ENCODE measurements at regions not wholly inside any gene's neighbourhood (a gene's known extent, or its start where the extent isn't known, plus 50 kb on each side); places are given as distances from the start of the nearest gene placed in this dataset.

DNA sequence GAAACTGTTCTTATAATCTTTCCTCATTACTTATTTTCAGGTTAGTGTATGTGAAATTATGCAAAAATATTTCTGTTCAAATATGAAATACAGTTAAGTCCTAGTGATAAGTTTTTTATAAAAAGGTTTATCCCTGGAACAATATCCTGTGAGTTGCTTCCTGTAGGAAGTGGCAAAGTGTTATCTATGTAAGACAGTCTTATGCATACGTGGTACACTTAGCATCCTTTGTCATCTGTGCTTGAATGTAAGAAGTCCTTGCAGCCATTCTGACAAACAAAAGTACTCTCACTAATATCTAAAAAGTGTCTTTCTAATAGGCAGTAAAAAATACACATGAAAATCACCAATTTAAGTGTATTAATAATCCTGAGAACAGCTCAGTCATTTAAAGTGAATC, 372.5 kb upstream of the BCHE start:
- DNase-seq (no peak), ATAC-seq (no peak)
- in situ Hi-C loops (cut with MboI; ENCODE audit: low sequenced_read_pairs in 4 of 4) (no loop called here), intact Hi-C loops (cut with DNase I; ENCODE audit: low total_unique reads) (no loop called here)
- no peak for TF ChIP-seq POLR2A (IDR thresholded peaks at IDR 0.05)
- TF ChIP-seq, protein P1, sequence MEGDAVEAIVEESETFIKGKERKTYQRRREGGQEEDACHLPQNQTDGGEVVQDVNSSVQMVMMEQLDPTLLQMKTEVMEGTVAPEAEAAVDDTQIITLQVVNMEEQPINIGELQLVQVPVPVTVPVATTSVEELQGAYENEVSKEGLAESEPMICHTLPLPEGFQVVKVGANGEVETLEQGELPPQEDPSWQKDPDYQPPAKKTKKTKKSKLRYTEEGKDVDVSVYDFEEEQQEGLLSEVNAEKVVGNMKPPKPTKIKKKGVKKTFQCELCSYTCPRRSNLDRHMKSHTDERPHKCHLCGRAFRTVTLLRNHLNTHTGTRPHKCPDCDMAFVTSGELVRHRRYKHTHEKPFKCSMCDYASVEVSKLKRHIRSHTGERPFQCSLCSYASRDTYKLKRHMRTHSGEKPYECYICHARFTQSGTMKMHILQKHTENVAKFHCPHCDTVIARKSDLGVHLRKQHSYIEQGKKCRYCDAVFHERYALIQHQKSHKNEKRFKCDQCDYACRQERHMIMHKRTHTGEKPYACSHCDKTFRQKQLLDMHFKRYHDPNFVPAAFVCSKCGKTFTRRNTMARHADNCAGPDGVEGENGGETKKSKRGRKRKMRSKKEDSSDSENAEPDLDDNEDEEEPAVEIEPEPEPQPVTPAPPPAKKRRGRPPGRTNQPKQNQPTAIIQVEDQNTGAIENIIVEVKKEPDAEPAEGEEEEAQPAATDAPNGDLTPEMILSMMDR (IDR thresholded peaks at IDR 0.05 in 4 of 5, conservative IDR thresholded peaks at IDR 0.05 in 1 of 5), result no peak
- Histone ChIP-seq H3K9me3 (no peaks in the 10 kb centered on the region), H3K4me1 (no peaks in the 10 kb centered on the region), H3K27me3 (no peaks in the 10 kb centered on the region), H3K27ac (no peak overlapping the region), H3K36me3 (no peaks in the 10 kb centered on the region), H3K4me3 (no peak overlapping the region)

GRCh38 chr3:166205158-166205557, 367.9 kb upstream of the BCHE start:
- DNase-seq (no peak), ATAC-seq (no peak)
- no peak for TF ChIP-seq POLR2A (IDR thresholded peaks at IDR 0.05)
- TF ChIP-seq, protein P1 (IDR thresholded peaks at IDR 0.05 in 4 of 5, conservative IDR thresholded peaks at IDR 0.05 in 1 of 5), result no peak
- H3K36me3 ChIP-seq, result no peaks in the 10 kb centered on the region
- in situ Hi-C loops (cut with MboI; ENCODE audit: low sequenced_read_pairs in 4 of 4), result no loop called here
- H3K27me3 ChIP-seq, result no peaks in the 10 kb centered on the region
- intact Hi-C loops (cut with DNase I; ENCODE audit: low total_unique reads), result no loop called here
- H3K27ac ChIP-seq, result no peak overlapping the region
- no peaks in the 10 kb centered on the region for H3K4me1 ChIP-seq
- H3K4me3 ChIP-seq, result no peak overlapping the region
- H3K9me3 ChIP-seq, result no peaks in the 10 kb centered on the region

GRCh38 chr3:166201476-166201875, 364.3 kb upstream of the BCHE start:
- Histone ChIP-seq H3K36me3 (no peaks in the 10 kb centered on the region), H3K27me3 (no peaks in the 10 kb centered on the region), H3K27ac (no peak overlapping the region), H3K9me3 (no peaks in the 10 kb centered on the region), H3K4me1 (no peaks in the 10 kb centered on the region), H3K4me3 (no peak overlapping the region)
- in situ Hi-C loops (cut with MboI; ENCODE audit: low sequenced_read_pairs in 4 of 4) (no loop called here), intact Hi-C loops (cut with DNase I; ENCODE audit: low total_unique reads) (no loop called here)
- ATAC-seq (no peak), DNase-seq (no peak)
- TF ChIP-seq POLR2A (IDR thresholded peaks at IDR 0.05), result no peak
- TF ChIP-seq, protein P1 (IDR thresholded peaks at IDR 0.05 in 4 of 5, conservative IDR thresholded peaks at IDR 0.05 in 1 of 5), result no peak

- Histone ChIP-seq H3K4me1 (no peaks in the 10 kb centered on the region), H3K4me3 (no peak overlapping the region), H3K27me3 (no peaks in the 10 kb centered on the region), H3K27ac (no peak overlapping the region), H3K36me3 (no peaks in the 10 kb centered on the region), H3K9me3 (no peaks in the 10 kb centered on the region)
- intact Hi-C loops (cut with DNase I; ENCODE audit: low total_unique reads) (no loop called here), in situ Hi-C loops (cut with MboI; ENCODE audit: low sequenced_read_pairs in 4 of 4) (no loop called here)
- no peak for DNase-seq
- no peak for ATAC-seq
- TF ChIP-seq, protein P1 (IDR thresholded peaks at IDR 0.05 in 4 of 5, conservative IDR thresholded peaks at IDR 0.05 in 1 of 5), result no peak
- TF ChIP-seq POLR2A (IDR thresholded peaks at IDR 0.05), result no peak
Measured at GRCh38 chr3:166199491-166199890, 362.3 kb upstream of the BCHE start.

DNA sequence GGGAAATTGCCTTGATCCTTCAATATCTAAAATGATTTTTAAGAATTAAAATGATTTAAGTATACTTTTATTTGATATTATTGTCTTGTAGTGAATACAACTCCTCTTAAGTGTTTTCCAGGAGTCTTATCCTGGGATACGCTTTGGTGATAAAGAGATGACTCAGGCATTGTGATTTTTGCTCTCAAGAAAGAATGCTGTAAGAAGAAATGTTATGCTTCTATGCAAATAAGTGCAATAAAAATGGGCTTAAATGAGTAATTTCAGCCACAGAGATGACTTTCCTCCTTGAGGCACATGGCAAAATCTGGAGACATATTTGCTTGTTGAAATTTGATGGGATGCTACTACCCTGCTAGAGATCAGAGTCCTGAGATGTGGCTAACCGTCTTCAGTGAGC, 358.6 kb upstream of the BCHE start:
- no peak for TF ChIP-seq POLR2A (IDR thresholded peaks at IDR 0.05)
- TF ChIP-seq, protein P1 (IDR thresholded peaks at IDR 0.05 in 4 of 5, conservative IDR thresholded peaks at IDR 0.05 in 1 of 5), result no peak
- intact Hi-C loops (cut with DNase I; ENCODE audit: low total_unique reads) (no loop called here), in situ Hi-C loops (cut with MboI; ENCODE audit: low sequenced_read_pairs in 4 of 4) (no loop called here)
- no peak for DNase-seq
- Histone ChIP-seq H3K27ac (no peak overlapping the region), H3K36me3 (no peaks in the 10 kb centered on the region), H3K9me3 (no peaks in the 10 kb centered on the region), H3K27me3 (no peaks in the 10 kb centered on the region), H3K4me3 (no peak overlapping the region), H3K4me1 (no peaks in the 10 kb centered on the region)
- no peak for ATAC-seq

Data from gastrocnemius medialis (tissue), 4 donors.